Stimulated activated CD4-positive, alpha-beta T cell treated with anti-CD3 and anti-CD28 coated beads, Interleukin-2, amount 100 ng/mL, for 48 hours (primary cell): ENCODE measurements at regions not wholly inside any gene's neighbourhood (a gene's known extent, or its start where the extent isn't known, plus 50 kb on each side); places are given as distances from the start of the nearest gene placed in this dataset.

Experiments used
- DNase-seq, 2 donors: peaks; one replicate each; pipeline ENCODE4 v3.0.0-alpha.2; 2020

- DNase-seq = no peak
Observed at GRCh38 chr4:15232366-15233263, 195.2 kb upstream of the C1QTNF7 start.

GRCh38 chr4:15233264-15233597, 194.6 kb upstream of the C1QTNF7 start:
- DNase-seq = peak in 1 of 2 donors; percentile 2

GRCh38 chr4:15233626-15234025, 194.2 kb upstream of the C1QTNF7 start:
- no peak for DNase-seq

- DNase-seq = no peak
Observed at GRCh38 chr4:15234116-15234855, 193.5 kb upstream of the C1QTNF7 start.

GRCh38 chr4:15234856-15235126, 193.0 kb upstream of the C1QTNF7 start:
- DNase-seq = no peak

- no peak for DNase-seq
Observed at GRCh38 chr4:15235135-15235534, 192.7 kb upstream of the C1QTNF7 start.

GRCh38 chr4:15237648-15238230, 190.1 kb upstream of the C1QTNF7 start:
- no peak for DNase-seq

GRCh38 chr4:15238720-15239119, 189.1 kb upstream of the C1QTNF7 start:
- DNase-seq = no peak

DNA sequence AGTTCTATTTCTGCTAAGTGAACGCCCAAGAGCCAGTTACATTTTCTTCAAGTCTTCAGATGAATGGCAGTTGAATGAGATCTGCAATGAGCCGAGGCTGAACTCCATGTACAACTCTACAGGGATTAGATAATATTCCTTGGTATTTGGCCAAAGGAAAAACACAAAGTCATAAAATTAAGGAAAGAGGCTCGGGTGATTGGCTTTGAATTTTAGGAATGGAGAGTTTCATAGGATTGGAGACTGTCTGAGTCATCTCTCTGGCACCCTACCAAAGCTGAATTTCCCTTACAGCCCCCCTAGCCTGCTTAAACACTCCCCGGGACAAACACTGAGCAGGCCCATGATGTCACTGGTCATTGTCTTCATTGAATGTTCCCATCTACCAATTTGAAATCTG, 188.0 kb upstream of the C1QTNF7 start:
- no peak for DNase-seq

- no peak for DNase-seq
Observed at GRCh38 chr4:15240764-15241163, 187.1 kb upstream of the C1QTNF7 start.

- DNase-seq = no peak
Observed at GRCh38 chr4:15242021-15242420, 185.8 kb upstream of the C1QTNF7 start.

DNA sequence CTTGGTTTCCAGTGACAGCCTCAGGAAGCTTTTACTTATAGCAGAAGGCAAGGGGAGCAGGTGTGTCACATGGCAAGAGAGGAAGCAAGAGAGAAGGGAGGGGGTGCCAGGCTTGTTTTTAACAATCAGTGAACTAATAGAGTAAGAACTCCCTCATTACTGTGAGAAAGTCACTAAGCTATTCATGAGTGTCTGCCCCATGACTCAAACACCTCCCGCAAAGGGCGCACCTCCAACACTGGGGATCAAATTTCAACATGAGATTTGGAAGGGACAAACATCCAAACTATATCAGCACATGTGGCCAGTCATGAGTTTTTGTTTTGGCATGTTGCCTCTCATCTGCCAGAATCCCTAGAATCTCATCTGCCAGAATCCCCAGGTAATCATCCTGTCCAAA, 183.5 kb upstream of the C1QTNF7 start:
- no peak for DNase-seq

- no peak for DNase-seq
Observed at GRCh38 chr4:15245006-15245530, 182.8 kb upstream of the C1QTNF7 start.

DNA sequence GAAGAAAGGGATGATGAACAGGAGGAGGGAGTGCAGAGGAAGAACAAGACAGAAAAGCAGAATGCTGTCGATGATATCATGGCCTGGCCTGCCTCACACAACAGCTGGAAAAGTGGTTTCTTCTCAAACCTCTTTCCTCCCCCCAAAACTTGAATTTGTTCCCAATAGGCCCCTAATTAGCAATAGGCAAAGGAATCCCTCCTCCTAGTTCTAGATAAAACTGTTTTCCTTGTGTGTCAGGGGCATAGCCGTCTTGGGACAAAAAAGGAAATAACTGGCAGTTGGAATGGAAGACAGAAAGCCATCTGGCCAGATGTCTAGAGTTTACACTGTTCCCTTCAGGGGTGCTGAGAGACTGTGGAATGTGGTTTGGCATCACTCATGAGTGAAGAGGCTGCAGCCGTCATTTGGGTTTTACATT, 177.8 kb upstream of the C1QTNF7 start:
- no peak for DNase-seq

GRCh38 chr4:15253349-15253748, 174.5 kb upstream of the C1QTNF7 start:
- DNase-seq = no peak

GRCh38 chr4:15254236-15254880, 173.5 kb upstream of the C1QTNF7 start:
- DNase-seq = no peak

DNA sequence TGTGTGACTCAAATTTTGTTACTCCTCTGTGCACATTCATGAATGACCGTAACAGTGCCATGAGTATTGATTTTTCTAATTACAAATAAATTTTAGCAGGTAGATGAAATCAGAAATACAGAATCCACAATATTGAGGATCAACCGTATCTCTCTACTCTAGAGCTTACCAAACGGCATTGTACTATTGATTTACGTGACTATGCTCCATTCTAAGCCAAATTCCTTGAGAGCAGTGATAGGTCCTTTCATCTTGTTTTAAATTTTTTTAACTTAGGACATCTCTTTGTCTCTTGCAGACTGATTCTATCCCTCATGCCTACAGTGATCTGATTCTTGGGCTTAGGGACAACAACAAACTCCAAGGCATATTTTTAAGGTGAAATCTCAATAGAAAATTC, 172.3 kb upstream of the C1QTNF7 start:
- no peak for DNase-seq

DNA sequence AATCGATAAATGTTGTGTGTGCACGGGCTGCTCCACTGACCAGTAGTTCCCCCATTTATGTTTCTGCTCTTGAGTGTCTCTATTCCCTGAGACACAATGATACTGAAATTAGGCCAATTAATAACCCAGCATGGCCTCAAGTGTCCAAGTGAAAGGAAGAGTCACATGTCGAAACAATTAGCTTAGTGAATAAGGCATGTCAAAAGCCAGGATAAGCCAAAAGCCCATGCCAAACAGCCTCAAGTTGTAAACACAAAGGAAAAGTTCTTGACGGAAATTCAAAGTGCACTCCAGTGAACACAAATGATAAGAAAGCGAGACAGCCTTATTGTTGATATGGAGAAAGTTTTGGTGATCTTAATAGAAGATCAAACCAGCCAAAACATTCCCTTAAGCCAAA, 167.1 kb upstream of the C1QTNF7 start:
- no peak for DNase-seq

DNA sequence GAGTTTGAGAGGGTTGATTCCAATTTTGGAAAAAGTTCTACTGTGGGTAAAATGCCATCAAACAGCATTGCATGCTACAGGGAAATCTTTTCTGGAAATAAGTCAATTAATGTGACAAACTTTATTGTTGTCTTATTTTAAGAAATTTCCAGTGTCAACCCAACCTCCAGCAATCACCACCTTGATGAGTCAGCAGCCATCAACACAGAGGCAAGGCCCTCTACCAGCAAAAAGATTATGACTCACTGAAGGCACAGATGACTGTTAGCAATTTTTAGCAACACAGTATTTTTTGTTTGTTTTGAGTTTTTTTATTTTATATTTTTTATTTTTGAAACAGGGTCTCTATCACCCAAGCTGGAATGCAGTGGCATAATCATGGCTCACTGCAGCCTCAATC, 165.4 kb upstream of the C1QTNF7 start:
- no peak for DNase-seq

DNA sequence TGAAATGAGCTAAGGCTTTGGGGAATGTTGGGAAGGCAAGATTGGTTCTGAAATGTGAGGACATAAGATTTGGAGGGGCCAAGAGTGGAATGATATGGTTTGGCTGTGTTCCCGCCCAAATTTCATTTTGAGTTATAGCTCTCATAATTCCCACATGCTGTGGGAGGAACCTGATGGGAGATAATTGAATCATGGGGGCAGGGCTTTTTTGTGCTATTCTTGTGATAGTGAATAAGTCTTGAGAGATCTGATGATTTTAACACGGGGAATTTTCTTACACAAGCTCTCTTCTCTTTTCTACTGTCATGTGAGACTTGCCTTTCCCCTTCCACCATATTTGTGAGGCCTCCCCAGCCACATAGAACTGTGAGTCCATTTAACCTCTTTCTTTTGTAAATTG, 157.6 kb upstream of the C1QTNF7 start:
- no peak for DNase-seq

GRCh38 chr4:15286041-15286440, 141.8 kb upstream of the C1QTNF7 start:
- no peak for DNase-seq

GRCh38 chr4:15291122-15291521, 136.7 kb upstream of the C1QTNF7 start:
- no peak for DNase-seq

DNA sequence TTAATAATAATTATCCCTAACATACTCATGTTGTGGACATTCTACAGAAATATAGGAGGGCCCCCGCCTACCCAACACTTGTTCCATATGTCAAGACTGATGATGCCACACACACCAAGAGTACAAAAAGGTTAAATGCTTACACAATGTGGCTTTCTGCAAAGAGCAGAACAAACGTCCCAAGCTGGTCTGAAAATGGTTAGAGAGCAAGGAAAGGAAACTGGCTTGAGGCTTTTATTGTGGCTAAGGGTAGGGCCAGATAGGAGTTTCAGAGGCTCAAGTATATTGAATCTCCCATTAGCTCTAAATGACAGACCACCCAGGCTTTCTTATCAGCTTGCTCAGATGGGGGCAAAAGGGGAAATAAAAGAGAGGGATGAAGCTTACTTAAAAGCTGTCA, 134.1 kb upstream of the C1QTNF7 start:
- no peak for DNase-seq

GRCh38 chr4:15294202-15294601, 133.6 kb upstream of the C1QTNF7 start:
- no peak for DNase-seq
